HG02759 (cell line): ENCODE measurements at regions not wholly inside any gene's neighbourhood (a gene's known extent, or its start where the extent isn't known, plus 50 kb on each side); places are given as distances from the start of the nearest gene placed in this dataset.
"Not testable (repeated sequence)": the region's sequence is repeated elsewhere in the genome, so short reads cannot be mapped to it uniquely, and the experiment has no call there.

Experiments used
- ATAC-seq: cut with Tn5 transposase; IDR thresholded peaks from one replicate; pipeline ENCODE4 v1.9.1; 2021; ENCODE audit warnings: mild to moderate bottlenecking, moderate library complexity; ENCODE audit not compliant: unreplicated experiment

GRCh38 chr5:33059081-33059480, 348.0 kb downstream of the NPR3 start:
- ATAC-seq, result no peak

GRCh38 chr5:33065131-33065530, 354.0 kb downstream of the NPR3 start:
- ATAC-seq, result no peak

GRCh38 chr5:33067291-33067690, 356.2 kb downstream of the NPR3 start:
- ATAC-seq, result no peak

GRCh38 chr5:33068786-33069185, 357.7 kb downstream of the NPR3 start:
- ATAC-seq, result no peak

- ATAC-seq, result no peak
These were observed 361.2 kb downstream of the NPR3 start for GRCh38 chr5:33072296-33072695.

GRCh38 chr5:33072726-33073125, 361.6 kb downstream of the NPR3 start:
- no peak for ATAC-seq

- no peak for ATAC-seq
These were observed 362.8 kb downstream of the NPR3 start for GRCh38 chr5:33073881-33074327.

- ATAC-seq, result no peak
These were observed 363.4 kb downstream of the NPR3 start for GRCh38 chr5:33074548-33074947.

GRCh38 chr5:33075731-33076130, 364.6 kb downstream of the NPR3 start:
- no peak for ATAC-seq

GRCh38 chr5:33079548-33079947, 361.2 kb upstream of the TARS1 start:
- ATAC-seq, result no peak

GRCh38 chr5:33080287-33080686, 360.5 kb upstream of the TARS1 start:
- ATAC-seq, result no peak

- ATAC-seq, result no peak
These were observed 352.6 kb upstream of the TARS1 start for GRCh38 chr5:33088176-33088575.

- no peak for ATAC-seq
These were observed 349.0 kb upstream of the TARS1 start for GRCh38 chr5:33091571-33092363.

- no peak for ATAC-seq
These were observed 348.0 kb upstream of the TARS1 start for GRCh38 chr5:33092719-33093118.

- ATAC-seq, result no peak
These were observed 338.2 kb upstream of the TARS1 start for GRCh38 chr5:33102551-33102950.

GRCh38 chr5:33105521-33105941, 335.2 kb upstream of the TARS1 start:
- no peak for ATAC-seq

GRCh38 chr5:33110496-33110895, 330.3 kb upstream of the TARS1 start:
- ATAC-seq, result not testable (repeated sequence)

GRCh38 chr5:33114361-33114760, 326.4 kb upstream of the TARS1 start:
- ATAC-seq, result no peak

- no peak for ATAC-seq
These were observed 325.3 kb upstream of the TARS1 start for GRCh38 chr5:33115467-33115866.

GRCh38 chr5:33118761-33119415, 321.9 kb upstream of the TARS1 start:
- ATAC-seq, result no peak

- no peak for ATAC-seq
These were observed 320.1 kb upstream of the TARS1 start for GRCh38 chr5:33120671-33121070.

GRCh38 chr5:33129309-33129708, 311.5 kb upstream of the TARS1 start:
- ATAC-seq, result no peak
